Transverse colon (tissue), 4 donors: ENCODE measurements at regions not wholly inside any gene's neighbourhood (a gene's known extent, or its start where the extent isn't known, plus 50 kb on each side); places are given as distances from the start of the nearest gene placed in this dataset.
A peak's percentile ranks its signal among the peaks of the same experiment; 100 is the strongest.

ENCODE experiments used
- DNase-seq: peaks from one replicate; pipeline ENCODE4 v3.0.0-alpha.2; 2019
- H3K27ac ChIP-seq, 4 donors: fragments of 200-600 bp; sonication (generic); 2 replicates each; pipeline ENCODE4 v1.5.1; 2016 to 2018; ENCODE audit warnings: inconsistent platforms in 4 of 4
- H3K27me3 ChIP-seq: fragments of 200-600 bp; sonication (generic); 2 replicates; pipeline ENCODE4 v1.5.1; 2017; ENCODE audit warnings: inconsistent platforms
- H3K36me3 ChIP-seq, 4 donors: fragments of 200-600 bp; sonication (generic); 2 replicates each; pipeline ENCODE4 v1.5.1; 2017 to 2019; ENCODE audit warnings: inconsistent platforms in 4 of 4
- H3K4me1 ChIP-seq, 4 donors: fragments of 200-600 bp; sonication (generic); 2 replicates each; pipeline ENCODE4 v1.5.1; 2017 to 2020; ENCODE audit warnings: inconsistent platforms in 4 of 4
- H3K4me3 ChIP-seq, 4 donors: fragments of 200-600 bp; sonication (generic); 1 replicate in 1 of 4; 2 replicates in 3 of 4; pipeline versions ENCODE4 v1.5.1 to v1.6.1; 2017 to 2019; ENCODE audit warnings: inconsistent platforms in 4 of 4
- H3K9me3 ChIP-seq, 2 donors: fragments of 200-600 bp; sonication (generic); 2 replicates each; pipeline ENCODE4 v1.5.1; 2017 to 2019; ENCODE audit warnings: inconsistent platforms in 2 of 2
- EP300 ChIP-seq: sonication (generic); formaldehyde crosslinking; IDR thresholded peaks from one replicate; pipeline ENCODE4 v1.6.1; 2017; ENCODE audit warnings: antibody characterized with exemption, low read depth
- POLR2A ChIP-seq: fragments of 450-650 bp; IDR thresholded peaks from one replicate; pipeline ENCODE4 v1.6.1; 2016; ENCODE audit warnings: antibody characterized with exemption, mild to moderate bottlenecking, moderate library complexity
- POLR2AphosphoS5 ChIP-seq, 3 donors: sonication (generic); formaldehyde crosslinking; IDR thresholded peaks; one replicate each; pipeline ENCODE4 v1.6.1; 2016; ENCODE audit warnings: antibody characterized with exemption in 3 of 3
- WGBS, 2 donors: methylation state at CpG; one replicate each; pipeline ENCODE4 v1.1.5; 2018; ENCODE audit warnings: low coverage in 1 of 2; 5-methylcytosine and 5-hydroxymethylcytosine counted together
- in situ Hi-C, 4 donors: fragments of 200-750 bp; cut with MboI; loops; one replicate each; pipeline versions ENCODE4 v1.15.0 to v1.15.1; 2017; ENCODE audit warnings: low sequenced_read_pairs in 3 of 4, low pct_ligation_motif_present in 1 of 4, low pct_unique_long_range_greater_than_20kb in 1 of 4
- intact Hi-C: fragments of 100-400 bp; cut with DNase I; formaldehyde crosslinking; loops from one replicate; pipeline ENCODE4 v1.15.1; 2023; ENCODE audit warnings: low total_unique reads
- TF ChIP-seq, protein P1 (sequence below), 5 experiments: fragments of 200-600 bp in 3 of 5; fragments of 450-650 bp in 2 of 5; sonication (generic) in 3 of 5; IDR thresholded peaks; 1 replicate in 2 of 5; 2 replicates in 3 of 5; pipeline ENCODE4 v1.5.1; 2016 to 2017; ENCODE audit warnings: antibody characterized with exemption in 5 of 5, inconsistent platforms in 3 of 5, mild to moderate bottlenecking in 2 of 5, moderate library complexity in 1 of 5

GRCh38 chr5:57410374-57411320, 72.0 kb downstream of the ACTBL2 start:
- in situ Hi-C loops, result no loop called here
- 68 to 77% methylated on average over 3 of the region's 3 CpGs for WGBS, 2 donors

GRCh38 chr5:57408714-57409113, 73.9 kb downstream of the ACTBL2 start:
- in situ Hi-C loops, result no loop called here
- no peak for DNase-seq
- Histone ChIP-seq H3K36me3 (no peaks in the 10 kb centered on the region), H3K27me3 (no peaks in the 10 kb centered on the region), H3K4me3 (no peak overlapping the region), H3K9me3 (no peaks in the 10 kb centered on the region), H3K4me1 (peaks cover 0 to 3% (median 0%) of the 10 kb centered on the region in 4 donors), H3K27ac (peak overlapping the region in 3 of 4 donors; percentile 6 to 42 (median 35))
- TF ChIP-seq POLR2AphosphoS5 (IDR thresholded peaks at IDR 0.05) (no peak), POLR2A (no peak), EP300 (no peak)
- TF ChIP-seq, protein P1, sequence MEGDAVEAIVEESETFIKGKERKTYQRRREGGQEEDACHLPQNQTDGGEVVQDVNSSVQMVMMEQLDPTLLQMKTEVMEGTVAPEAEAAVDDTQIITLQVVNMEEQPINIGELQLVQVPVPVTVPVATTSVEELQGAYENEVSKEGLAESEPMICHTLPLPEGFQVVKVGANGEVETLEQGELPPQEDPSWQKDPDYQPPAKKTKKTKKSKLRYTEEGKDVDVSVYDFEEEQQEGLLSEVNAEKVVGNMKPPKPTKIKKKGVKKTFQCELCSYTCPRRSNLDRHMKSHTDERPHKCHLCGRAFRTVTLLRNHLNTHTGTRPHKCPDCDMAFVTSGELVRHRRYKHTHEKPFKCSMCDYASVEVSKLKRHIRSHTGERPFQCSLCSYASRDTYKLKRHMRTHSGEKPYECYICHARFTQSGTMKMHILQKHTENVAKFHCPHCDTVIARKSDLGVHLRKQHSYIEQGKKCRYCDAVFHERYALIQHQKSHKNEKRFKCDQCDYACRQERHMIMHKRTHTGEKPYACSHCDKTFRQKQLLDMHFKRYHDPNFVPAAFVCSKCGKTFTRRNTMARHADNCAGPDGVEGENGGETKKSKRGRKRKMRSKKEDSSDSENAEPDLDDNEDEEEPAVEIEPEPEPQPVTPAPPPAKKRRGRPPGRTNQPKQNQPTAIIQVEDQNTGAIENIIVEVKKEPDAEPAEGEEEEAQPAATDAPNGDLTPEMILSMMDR (IDR thresholded peaks at IDR 0.05), result no peak
- 40 to 52% methylated on average over 1 of the region's 1 CpG for WGBS, 2 donors
- intact Hi-C loops, result no loop called here

More at GRCh38 chr5:57410374-57411320, 72.0 kb downstream of the ACTBL2 start:
- Histone ChIP-seq H3K27me3 (no peaks in the 10 kb centered on the region), H3K27ac (no peak overlapping the region), H3K9me3 (no peaks in the 10 kb centered on the region), H3K36me3 (no peaks in the 10 kb centered on the region), H3K4me3 (no peak overlapping the region), H3K4me1 (peaks cover 0 to 3% (median 0%) of the 10 kb centered on the region in 4 donors)
- DNase-seq, result no peak
- TF ChIP-seq POLR2AphosphoS5 (IDR thresholded peaks at IDR 0.05) (no peak), EP300 (no peak), POLR2A (no peak)
- TF ChIP-seq, protein P1 (IDR thresholded peaks at IDR 0.05), result no peak
- intact Hi-C loops, result no loop called here

DNA sequence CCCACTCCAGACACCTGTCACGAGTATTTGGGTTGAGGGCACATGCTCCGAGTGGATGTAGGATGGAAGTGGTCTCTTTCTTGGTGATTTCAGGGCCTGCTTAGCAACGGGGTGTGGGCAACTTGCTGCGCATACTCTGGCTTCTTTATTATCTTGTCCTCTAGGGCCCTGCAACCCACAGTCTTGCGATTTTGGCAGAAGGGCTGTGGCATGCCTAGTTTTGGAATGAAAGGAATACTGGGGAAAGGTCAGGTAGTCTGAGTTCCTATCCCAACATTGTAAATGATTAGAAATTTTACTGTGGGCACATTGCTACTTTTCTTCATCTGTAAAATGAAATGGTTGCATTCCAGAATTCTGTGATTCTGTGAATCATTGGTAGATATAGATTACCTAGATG, 74.3 kb downstream of the ACTBL2 start:
- intact Hi-C loops, result no loop called here
- Histone ChIP-seq H3K27ac (peak overlapping the region in 2 of 4 donors; percentile 6 to 26), H3K27me3 (no peaks in the 10 kb centered on the region), H3K36me3 (no peaks in the 10 kb centered on the region), H3K4me1 (peaks cover 0 to 3% (median 0%) of the 10 kb centered on the region in 4 donors), H3K9me3 (no peaks in the 10 kb centered on the region), H3K4me3 (no peak overlapping the region)
- WGBS, 2 donors, result 70 to 91% methylated on average over 5 of the region's 5 CpGs
- TF ChIP-seq, protein P1 (IDR thresholded peaks at IDR 0.05), result no peak
- no peak for TF ChIP-seq EP300
- no peak for TF ChIP-seq POLR2AphosphoS5 (IDR thresholded peaks at IDR 0.05)
- TF ChIP-seq POLR2A, result no peak
- no peak for DNase-seq
- in situ Hi-C loops, result no loop called here

DNA sequence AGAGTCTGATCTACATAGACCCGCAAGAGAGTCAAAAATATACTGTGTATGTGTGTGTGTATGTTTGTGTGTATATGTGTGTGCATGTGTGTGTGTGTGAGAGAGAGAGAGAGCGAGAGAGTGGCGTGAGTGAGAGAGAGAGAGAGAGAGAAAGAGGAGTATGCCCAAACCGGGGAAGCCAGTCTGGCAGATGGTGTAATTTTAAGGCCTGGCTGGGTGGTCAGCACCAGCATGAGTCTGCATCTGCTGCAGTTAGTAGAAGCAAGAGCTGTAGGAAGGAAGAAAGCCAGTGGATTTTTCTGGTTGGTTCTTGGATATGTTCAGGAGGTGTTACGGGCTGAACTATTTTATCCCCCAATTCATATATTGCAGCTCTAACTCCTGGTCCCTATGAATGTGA, 75.2 kb downstream of the ACTBL2 start:
- DNase-seq, result no peak
- no peaks in the 10 kb centered on the region for H3K36me3 ChIP-seq
- H3K27me3 ChIP-seq, result no peaks in the 10 kb centered on the region
- peaks cover 0 to 3% (median 0%) of the 10 kb centered on the region in 4 donors for H3K4me1 ChIP-seq
- intact Hi-C loops, result no loop called here
- TF ChIP-seq, protein P1 (IDR thresholded peaks at IDR 0.05), result no peak
- no peak for TF ChIP-seq POLR2A
- no peak for TF ChIP-seq POLR2AphosphoS5 (IDR thresholded peaks at IDR 0.05)
- TF ChIP-seq EP300, result no peak
- H3K4me3 ChIP-seq, result no peak overlapping the region
- H3K27ac ChIP-seq, result no peak overlapping the region
- H3K9me3 ChIP-seq, result no peaks in the 10 kb centered on the region
- 78 to 84% methylated on average over 4 to 5 of the region's 5 CpGs for WGBS, 2 donors
- in situ Hi-C loops, result no loop called here
